Mammary epithelial cell (primary cell): ENCODE measurements at regions not wholly inside any gene's neighbourhood (a gene's known extent, or its start where the extent isn't known, plus 50 kb on each side); places are given as distances from the start of the nearest gene placed in this dataset.

ENCODE experiments used
- CTCF ChIP-seq, 2 donors: IDR thresholded peaks in 1 of 2; conservative IDR thresholded peaks in 1 of 2; 2 replicates each; pipeline ENCODE4 v1.5.1; 2011 to 2012; ENCODE audit warnings: inconsistent platforms in 2 of 2, low read length in 2 of 2, mild to moderate bottlenecking in 2 of 2, control low read depth in 1 of 2, low read depth in 1 of 2; ENCODE audit not compliant: insufficient read depth in 1 of 2; ENCODE audit errors: extremely low read depth in 1 of 2
- EZH2 ChIP-seq: IDR thresholded peaks from 2 replicates; pipeline ENCODE4 v1.6.1; 2012; ENCODE audit warnings: low read length, inconsistent platforms, borderline replicate concordance

DNA sequence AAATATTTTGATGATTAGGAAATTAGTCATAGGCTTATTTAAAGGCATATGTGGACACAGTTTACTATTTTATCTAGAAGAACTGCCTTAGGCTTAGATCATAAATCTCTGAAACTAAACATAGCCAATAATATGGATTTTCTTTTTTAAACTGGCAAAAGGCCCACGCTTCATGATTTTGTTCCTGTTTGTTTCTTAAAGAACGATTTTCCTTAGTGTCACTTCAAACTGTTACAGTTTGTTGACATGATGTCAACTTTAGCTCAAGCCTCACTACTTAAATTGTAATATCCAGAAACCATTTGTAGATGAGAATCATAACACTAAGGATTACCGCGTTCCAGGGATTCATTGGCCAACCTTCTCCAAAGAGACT, 322.6 kb downstream of the HHIPL2 start:
- no peak for TF ChIP-seq CTCF (conservative IDR thresholded peaks at IDR 0.05 in 1 of 2, IDR thresholded peaks at IDR 0.05 in 1 of 2; ENCODE audit: extremely low read depth in 1 of 2, insufficient read depth in 1 of 2, low read depth in 1 of 2, low read length in 2 of 2)
- TF ChIP-seq EZH2, result no peak
